ENCODE measurements at regions not wholly inside any gene's neighbourhood (a gene's known extent, or its start where the extent isn't known, plus 50 kb on each side); places are given as distances from the start of the nearest gene placed in this dataset.

GRCh38 chr18:78928076-78928475 lies 51.5 kb upstream of the SALL3 start:
- no peak for DNase-seq

GRCh38 chr18:78929516-78929915 lies 50.1 kb upstream of the SALL3 start:
- no peak for DNase-seq

All from fibroblast of skin of right biceps (primary cell).